ENCODE measurements at regions not wholly inside any gene's neighbourhood (a gene's known extent, or its start where the extent isn't known, plus 50 kb on each side); places are given as distances from the start of the nearest gene placed in this dataset.

- TF ChIP-seq CTCF (IDR thresholded peaks at IDR 0.05) (no peak), POLR2A (IDR thresholded peaks at IDR 0.05) (no peak)
Measured at GRCh38 chr1:101532377-101532776, 295.6 kb downstream of the S1PR1 start.
